Activated CD4-positive, alpha-beta T cell treated with anti-CD3 and anti-CD28 coated beads, Interleukin-10, Interleukin-2, amounts not matched to agents 100 ng/mL and 50 ng/mL, durations not matched to agents 16 hours and 8 hours (primary cell): ENCODE measurements at regions not wholly inside any gene's neighbourhood (a gene's known extent, or its start where the extent isn't known, plus 50 kb on each side); places are given as distances from the start of the nearest gene placed in this dataset.
A peak's percentile ranks its signal among the peaks of the same experiment; 100 is the strongest.

ENCODE experiments used
- DNase-seq: peaks from one replicate; pipeline ENCODE4 v3.0.0-alpha.2; 2020

- no peak for DNase-seq
These were observed 333.2 kb upstream of the ZNF507 start for GRCh38 chr19:32012206-32012605.

- DNase-seq = no peak
These were observed 332.4 kb upstream of the ZNF507 start for GRCh38 chr19:32012886-32013631.

GRCh38 chr19:32017176-32017953 is 328.0 kb upstream of the ZNF507 start:
- no peak for DNase-seq

DNA sequence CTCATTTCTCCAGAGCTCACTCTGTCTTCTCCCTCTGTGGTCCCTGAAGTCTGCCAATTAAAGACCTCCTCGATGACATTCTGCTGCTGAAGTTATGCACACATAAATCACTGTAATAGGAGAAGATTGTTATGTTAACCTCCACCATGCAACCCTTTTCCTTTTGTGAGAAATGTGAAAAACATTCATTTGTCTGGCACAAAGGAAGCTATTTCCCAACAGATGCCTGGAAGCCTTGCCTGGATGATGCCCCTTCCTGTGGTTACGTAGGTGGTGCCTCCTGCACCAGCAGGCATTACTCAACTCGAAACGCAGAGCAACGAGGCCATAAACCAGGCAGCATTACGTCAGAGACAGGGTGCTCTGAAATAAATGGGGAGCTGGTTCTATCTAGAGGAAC is 327.4 kb upstream of the ZNF507 start:
- peak; percentile 4 for DNase-seq

DNA sequence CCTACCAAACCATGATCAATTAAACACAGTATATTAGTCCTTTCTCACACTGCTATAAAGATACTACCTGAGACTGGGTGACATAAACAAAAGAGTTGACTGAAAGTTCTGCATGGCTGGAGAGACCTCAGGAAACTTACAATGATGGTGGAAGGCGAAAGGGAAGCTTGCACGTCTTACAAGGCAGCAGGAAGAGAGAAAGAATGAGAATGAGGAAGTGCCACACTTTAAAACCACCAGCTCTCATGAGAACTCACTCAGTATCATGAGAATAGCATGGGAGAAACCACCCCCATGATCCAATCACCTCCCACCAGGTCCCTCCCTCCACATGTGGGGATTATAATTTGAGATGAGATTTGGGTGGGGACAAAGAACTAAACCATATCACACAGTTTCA is 324.9 kb upstream of the ZNF507 start:
- no peak for DNase-seq

GRCh38 chr19:32022044-32022640 is 323.3 kb upstream of the ZNF507 start:
- no peak for DNase-seq

GRCh38 chr19:32022731-32023563 is 322.5 kb upstream of the ZNF507 start:
- DNase-seq = no peak

- no peak for DNase-seq
These were observed 321.9 kb upstream of the ZNF507 start for GRCh38 chr19:32023564-32023832.

- DNase-seq = no peak
These were observed 316.2 kb upstream of the ZNF507 start for GRCh38 chr19:32029235-32029634.

- DNase-seq = no peak
These were observed 312.8 kb upstream of the ZNF507 start for GRCh38 chr19:32032561-32032960.

GRCh38 chr19:32035626-32036025 is 309.8 kb upstream of the ZNF507 start:
- no peak for DNase-seq

- DNase-seq = no peak
These were observed 307.1 kb upstream of the ZNF507 start for GRCh38 chr19:32038021-32038920.

- no peak for DNase-seq
These were observed 306.4 kb upstream of the ZNF507 start for GRCh38 chr19:32038961-32039360.

GRCh38 chr19:32039440-32039839 is 306.0 kb upstream of the ZNF507 start:
- DNase-seq = no peak

DNA sequence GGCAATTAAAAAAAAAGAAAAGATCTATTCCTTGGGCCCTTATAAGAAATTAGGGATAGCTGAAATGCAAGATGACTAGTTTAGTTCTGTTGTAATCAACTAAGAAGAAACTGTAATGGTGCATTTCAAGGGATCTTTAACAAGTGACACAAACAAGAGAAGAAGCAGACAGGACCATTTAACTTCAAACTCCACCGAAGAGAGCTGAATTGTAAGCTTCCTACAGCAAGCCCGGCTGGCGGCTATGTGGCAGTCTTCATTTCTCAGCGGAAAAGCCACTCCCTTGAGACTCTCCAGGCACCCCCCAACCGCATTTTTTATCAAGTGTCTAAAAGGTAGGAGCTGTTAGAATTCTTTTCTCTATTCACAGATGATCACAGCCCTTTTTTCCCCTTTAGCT is 305.2 kb upstream of the ZNF507 start:
- no peak for DNase-seq

DNA sequence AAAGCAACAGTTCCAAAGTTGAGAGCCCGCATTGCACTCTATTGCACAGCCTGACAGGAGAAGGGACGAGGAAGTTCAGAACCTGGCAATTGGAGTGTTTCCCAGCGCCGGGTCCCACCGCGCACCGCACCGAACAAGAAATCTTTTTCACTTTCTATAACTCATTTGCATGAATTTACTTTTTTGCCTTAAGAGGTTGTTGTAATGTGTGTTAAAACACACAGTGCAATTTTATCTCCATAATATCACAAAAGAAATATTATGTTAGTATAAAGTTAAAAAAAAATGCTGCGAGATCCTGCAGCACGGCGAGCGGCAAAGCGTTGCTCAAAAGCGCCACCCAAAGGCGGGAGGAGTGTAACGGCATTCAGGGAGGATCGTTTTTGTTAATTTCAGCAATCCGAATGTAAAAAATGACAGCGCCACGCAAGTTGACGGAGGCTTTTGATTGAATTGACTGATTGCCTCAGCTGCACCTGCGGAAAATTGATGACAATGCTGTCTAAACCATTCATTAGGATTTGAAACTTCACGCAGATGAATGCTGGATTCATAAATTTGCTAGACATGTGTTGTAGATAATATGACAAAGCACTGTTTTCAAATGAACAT is 303.6 kb upstream of the ZNF507 start:
- peak; percentile 48 for DNase-seq

DNA sequence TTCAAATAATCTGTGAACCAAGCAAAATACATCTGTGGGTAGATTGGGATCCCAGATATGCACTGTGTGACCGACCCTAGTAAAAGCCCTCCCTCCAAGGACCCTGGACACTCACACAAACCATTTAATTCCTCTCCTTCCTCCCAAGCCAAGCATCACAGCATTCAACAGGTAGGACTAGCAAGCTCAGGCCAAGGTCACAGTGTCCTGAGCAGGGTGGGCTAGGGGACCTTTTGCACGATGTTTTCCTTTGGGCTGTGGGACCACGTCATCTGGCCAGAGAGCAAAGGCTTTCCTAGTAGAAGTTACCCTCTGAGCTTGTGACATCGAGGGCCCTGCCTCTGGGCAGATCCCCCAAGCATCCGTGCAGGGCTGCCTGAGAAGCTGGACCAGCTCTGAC is 297.6 kb upstream of the ZNF507 start:
- no peak for DNase-seq

DNA sequence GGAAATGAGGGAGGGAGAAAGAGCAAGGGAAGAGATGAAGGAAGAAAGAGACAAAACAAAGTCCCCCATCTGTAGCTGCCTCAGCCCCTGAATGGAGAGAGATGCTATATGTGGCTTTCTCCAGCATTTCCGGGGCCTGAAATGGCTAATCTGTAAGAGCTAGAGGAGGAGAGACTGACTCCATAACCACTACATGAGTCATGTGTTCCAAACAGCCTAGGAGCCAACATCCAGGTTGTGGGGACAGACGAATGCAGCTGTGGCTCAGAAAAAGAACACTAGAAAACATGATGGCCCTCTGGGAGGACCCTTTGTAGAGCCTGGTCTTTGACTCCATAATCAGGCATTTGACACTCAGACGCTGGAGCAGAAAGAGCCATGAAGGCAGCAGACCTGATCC is 292.0 kb upstream of the ZNF507 start:
- DNase-seq = no peak

DNA sequence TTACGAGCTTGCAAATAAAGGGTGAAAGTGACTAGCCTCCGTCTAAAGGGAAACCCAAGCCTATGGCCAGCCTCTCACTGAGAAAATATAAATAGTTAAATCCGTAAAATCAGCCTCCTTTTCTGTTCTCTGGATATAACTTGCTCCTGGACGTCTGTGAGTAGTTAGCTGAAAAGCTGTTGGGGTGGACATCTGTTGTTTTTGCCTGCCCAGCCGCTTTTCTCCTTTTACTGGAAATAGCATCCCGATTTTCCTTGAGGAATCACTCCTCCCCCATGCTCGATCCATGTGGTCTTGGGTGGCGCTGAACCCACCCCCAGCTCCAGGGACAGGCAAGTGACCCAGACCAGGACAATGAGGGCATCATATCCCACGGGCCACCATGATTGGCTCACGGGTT is 291.5 kb upstream of the ZNF507 start:
- no peak for DNase-seq

DNA sequence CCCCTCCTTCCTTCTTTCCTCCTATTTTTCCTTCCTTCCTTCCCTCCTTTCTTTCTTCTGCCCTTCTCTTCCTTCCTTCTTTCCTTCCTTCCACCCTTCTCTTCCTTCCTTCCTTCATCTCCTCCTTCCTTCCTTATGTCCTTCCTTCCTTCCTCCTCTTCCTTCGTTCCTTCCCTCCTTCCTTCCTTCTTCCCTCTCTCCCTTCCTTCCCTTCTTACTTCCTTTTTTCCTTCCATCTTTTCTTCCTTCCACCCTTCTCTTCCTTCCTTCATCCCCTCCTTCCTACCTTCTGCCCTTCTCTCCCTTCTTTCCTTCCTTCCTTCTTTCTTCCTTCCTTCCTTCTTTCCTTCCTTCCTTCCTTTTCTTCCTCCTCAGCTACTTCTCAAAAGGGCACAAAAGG is 287.3 kb upstream of the ZNF507 start:
- no peak for DNase-seq

- DNase-seq = no peak
These were observed 284.1 kb upstream of the ZNF507 start for GRCh38 chr19:32061315-32061714.

DNA sequence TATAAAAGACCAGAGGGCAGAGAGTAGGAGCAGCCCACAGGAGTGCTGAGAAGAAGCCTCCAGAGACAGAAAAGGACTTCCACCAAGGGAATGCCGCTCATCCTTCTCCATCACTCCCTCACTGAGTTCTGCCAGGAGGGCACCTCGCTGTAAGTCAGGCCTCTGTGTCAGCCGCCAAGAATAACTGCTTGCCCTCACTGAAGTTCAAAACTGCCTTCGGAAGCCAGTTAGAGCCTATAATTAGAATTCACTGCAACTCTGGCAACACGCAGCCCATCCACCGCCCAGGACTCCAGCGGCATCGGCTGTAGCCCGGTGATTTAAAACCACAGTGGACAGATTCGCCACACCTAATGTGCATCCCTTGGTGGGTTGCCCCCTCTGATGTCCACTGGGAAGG is 281.8 kb upstream of the ZNF507 start:
- no peak for DNase-seq
